ENCODE measurements at regions not wholly inside any gene's neighbourhood (a gene's known extent, or its start where the extent isn't known, plus 50 kb on each side); places are given as distances from the start of the nearest gene placed in this dataset.
"Not testable (repeated sequence)": the region's sequence is repeated elsewhere in the genome, so short reads cannot be mapped to it uniquely, and the experiment has no call there.

DNA sequence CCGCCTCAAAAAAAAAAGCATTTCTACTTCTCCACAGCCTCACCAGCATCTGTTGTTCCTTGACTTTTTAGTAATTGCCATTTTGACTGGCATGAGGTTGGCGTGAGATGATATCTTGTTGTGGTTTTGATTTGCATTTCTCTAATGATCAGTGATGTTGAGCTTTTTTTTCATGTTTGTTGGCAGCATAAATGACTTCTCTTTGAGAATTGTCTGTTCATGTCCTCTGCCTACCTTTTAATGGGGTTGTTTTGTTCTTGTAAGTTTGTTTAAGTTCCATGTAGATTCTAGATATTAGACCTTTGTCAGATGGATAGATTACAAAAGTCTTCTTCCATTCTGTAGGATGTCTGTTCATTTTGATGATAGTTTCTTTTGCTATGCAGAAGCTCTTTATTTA is 182.9 kb downstream of the FOXG1 start:
- no peak for DNase-seq

- DNase-seq = no peak
These were observed 185.6 kb downstream of the FOXG1 start for GRCh38 chr14:28952161-28952560.

DNA sequence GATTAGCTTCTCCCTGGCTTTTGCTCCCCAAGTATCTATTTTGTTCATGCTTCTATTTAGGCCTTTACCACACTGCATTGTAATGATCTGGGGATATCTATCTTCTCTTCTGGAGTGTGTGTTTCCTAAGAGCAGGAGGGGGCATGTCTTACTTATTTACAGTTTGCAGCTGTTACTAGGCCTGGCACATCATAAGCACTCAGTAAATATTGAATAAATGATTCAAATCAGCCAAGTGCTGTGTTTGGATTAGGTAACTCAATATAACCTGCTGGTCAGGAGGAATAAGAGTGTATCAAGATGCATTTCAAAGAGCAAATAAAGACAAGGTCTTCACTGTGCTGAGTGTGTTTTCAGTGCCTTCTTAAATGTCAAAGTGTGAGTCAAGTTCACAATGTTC is 186.1 kb downstream of the FOXG1 start:
- DNase-seq = no peak

DNA sequence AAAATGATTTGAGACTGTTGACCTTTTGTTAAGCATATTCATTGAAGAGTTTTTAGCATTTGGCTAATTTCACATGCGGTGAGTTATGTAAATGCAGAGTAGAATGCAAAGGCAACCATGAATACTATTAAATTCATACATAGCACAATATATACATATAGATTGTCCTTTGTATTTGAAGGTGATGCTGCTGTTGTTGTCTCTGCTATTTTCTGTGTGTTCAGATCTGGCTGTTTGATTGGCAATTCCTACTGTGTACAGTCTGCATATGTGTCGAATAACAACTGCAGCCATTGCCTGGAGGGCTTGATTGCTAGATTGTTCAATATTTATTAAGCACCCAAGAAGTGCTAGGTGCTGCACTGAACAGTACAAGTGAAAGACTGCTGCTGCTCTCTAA is 187.4 kb downstream of the FOXG1 start:
- DNase-seq = no peak

DNA sequence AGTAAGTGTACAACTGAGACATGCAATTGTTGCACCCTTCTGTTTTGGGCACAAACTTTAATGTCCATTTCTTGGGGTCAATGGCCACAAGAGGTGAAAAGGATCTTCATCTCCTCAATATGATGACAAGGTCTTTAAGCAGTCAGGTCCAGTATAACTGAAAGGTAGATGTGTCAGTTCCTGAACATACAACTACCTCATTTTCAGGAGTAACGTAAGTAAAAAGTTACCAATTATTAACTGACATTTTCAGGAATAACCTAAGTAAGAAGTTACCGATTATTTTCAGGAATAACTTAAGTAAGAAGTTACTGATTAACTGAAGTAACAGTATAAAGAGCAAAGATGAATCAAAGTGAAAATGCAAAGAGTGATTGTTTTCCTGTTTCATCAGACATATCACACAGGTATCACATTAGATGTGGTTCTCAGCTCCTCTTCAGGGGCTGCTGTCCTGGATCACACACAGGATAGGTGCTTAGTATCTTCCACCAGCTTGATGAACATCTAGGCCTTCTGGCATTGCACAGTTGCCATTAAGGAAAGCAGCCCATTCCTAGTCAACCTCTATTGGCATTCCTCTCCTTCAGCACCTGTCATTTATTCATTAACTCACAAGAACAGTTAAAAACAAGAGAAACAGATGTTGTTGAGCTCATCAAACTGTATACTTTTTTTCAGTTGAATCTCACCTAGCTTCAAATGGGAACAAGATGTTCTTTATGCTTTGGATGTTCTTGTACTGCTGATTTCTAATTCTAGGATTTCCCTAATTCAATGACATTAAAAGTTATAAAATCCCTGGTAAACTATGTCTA is 200.0 kb downstream of the FOXG1 start:
- no peak for DNase-seq

DNA sequence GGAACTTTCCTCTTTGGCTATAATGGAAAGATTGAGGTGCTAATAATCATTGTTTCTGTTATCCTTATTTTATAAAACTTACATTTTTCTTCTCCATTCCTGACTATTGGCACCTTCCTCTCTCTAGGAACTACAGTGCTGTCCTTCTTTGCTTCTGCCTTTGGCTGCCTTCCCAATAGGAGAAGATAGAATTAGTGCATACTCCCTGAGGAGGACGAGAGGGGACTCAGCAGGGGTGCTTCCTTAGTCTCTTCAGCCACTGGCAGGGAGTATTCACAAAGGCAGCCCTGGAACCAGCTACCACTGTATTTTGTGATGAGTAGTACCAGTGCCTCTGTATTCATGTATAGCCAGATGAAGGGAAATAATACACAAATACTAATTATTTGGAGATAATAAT is 208.5 kb downstream of the FOXG1 start:
- DNase-seq = no peak

GRCh38 chr14:28982228-28982627 is 215.6 kb downstream of the FOXG1 start:
- no peak for DNase-seq

DNA sequence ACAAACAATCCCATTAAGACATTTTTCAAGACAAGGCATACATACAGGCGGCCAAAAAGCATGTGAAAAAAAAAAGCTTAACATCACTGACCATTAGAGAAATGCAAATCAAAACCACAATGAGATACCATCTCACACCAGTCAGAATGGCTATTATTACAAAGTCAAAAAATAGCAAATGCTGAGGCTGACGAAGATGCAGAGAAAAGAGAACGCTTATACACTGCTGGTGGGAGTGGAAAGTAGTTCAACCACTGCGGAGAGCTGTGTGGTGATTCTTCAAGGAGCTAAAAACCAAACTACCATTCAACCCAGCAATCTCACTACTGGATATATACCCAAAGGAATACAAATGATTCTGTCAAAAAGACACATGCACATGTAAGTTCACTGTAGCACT is 216.7 kb downstream of the FOXG1 start:
- no peak for DNase-seq

GRCh38 chr14:28987516-28987915 is 220.9 kb downstream of the FOXG1 start:
- DNase-seq = no peak

GRCh38 chr14:28997196-28997595 is 230.6 kb downstream of the FOXG1 start:
- not testable (repeated sequence) for DNase-seq

DNA sequence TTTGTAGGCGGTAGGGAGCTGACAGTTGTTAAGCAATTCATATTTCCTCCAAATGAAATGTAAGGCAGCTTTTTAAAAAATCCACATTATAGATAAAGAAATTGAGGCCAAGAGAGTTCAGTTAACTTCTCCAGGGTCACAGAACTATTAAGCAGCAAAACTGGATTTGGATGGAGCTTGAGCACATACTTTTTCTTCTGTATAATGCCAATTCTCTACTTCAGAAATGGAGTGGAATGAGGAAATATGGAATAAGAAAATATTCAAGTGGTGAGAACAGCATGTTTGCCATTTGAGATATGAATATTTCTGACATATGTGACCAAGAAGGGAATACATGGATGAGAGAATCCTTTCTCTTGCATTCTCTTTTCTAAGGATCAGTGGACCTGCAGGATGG is 233.1 kb downstream of the FOXG1 start:
- no peak for DNase-seq

DNA sequence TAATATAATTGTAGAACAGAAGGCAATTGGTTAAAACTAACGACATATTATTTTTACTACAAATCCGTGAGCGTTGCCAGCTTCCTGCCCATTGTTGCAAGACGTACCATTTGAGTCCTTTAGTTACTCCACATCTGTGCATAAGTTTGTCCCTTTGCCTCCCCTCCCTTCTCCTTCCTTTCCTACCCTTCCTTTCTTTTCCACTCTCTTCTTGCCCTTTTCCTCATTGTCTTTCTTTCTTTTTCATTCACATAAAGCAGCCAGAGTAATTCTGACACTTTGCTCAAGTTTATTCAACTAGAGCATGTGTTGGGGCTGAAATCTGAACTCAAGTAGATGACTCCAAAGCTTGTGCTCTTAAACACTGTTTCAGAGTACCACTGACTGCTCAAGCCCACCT is 239.1 kb downstream of the FOXG1 start:
- DNase-seq = no peak

- DNase-seq = no peak
These were observed 241.4 kb downstream of the FOXG1 start for GRCh38 chr14:29007990-29008389.

- peak; percentile 2 for DNase-seq
These were observed 249.7 kb downstream of the FOXG1 start for GRCh38 chr14:29016050-29016900.

GRCh38 chr14:29023505-29023904 is 256.9 kb downstream of the FOXG1 start:
- not testable (repeated sequence) for DNase-seq

GRCh38 chr14:29027441-29027840 is 260.9 kb downstream of the FOXG1 start:
- DNase-seq = not testable (repeated sequence)

DNA sequence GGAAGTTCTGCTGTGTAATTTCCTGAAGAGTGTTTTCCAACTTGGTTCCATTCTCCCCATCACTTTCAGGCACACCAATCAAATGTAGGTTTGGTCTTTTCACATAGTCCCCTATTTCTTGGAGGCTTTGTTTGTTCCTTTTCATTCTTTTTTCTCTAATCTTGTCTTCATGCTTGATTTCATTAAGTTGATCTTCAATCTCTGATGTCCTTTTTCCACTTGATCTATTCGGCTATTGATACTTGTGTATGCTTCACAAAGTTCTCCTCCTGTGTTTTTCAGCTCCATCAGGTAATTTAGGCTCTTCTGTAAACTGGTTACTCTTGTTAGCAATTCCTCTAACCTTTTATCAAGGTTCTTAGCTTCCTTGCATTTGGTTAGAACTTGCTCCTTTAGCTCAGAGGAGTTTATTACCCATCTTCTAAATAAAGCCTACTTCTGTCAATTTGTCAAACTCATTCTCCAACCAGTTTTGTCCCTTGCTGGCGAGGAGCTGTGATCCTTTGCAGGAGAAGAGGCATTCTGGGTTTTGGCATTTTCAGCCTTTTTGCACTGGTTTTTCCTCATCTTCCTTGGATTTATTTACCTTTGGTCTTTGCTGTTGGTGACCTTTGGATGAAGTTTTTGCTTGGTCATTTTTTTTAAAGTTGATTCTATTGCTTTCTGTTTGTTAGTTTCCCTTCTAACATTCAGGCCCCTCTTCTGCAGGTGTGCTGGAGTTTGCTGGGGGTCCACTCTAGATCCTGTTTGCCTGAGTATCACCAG is 261.5 kb downstream of the FOXG1 start:
- not testable (repeated sequence) for DNase-seq

- DNase-seq = no peak
These were observed 262.5 kb downstream of the FOXG1 start for GRCh38 chr14:29028973-29029582.

DNA sequence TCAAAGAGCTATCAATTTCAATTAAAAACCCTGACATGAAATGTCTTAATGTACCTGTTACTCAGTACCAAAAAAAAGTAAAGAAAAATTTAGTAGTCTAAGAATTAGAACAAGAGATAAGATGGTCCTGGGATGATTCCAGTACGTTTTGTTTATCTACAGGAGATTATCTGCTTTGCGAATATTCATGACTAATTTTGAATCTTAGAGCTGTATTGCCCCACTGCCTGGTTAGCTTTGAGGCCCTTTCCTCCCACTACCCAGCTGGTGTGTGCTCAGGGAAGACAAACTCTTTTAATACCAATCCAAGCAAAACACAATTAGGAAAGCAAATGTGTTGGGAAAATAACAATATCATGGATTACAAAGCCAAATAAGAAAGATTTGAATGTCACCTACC is 263.5 kb downstream of the FOXG1 start:
- no peak for DNase-seq

GRCh38 chr14:29030970-29031369 is 264.4 kb downstream of the FOXG1 start:
- no peak for DNase-seq

DNA sequence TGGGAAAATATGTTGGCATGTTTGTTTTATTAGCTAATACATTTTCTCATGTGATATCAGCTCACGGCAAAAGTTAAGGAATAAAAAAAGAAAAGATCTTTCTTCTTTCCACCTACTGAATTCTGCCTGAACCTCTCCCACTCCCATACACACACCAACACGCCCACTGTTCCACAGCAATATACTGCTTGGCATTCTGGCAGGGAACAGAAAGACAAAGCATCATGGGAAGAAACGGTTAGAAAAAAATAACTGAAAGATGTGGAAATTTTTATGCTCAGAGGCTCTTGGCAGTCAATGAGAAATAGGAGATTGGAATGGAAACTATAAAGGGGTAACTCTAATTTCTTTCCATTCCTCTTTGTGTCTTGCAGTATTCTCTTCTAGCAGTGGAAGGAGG is 268.5 kb downstream of the FOXG1 start:
- DNase-seq = no peak

- no peak for DNase-seq
These were observed 270.8 kb downstream of the FOXG1 start for GRCh38 chr14:29037411-29037810.

GRCh38 chr14:29039171-29039570 is 272.6 kb downstream of the FOXG1 start:
- no peak for DNase-seq
